IPS DF 6.9 (cell line): ENCODE measurements at regions not wholly inside any gene's neighbourhood (a gene's known extent, or its start where the extent isn't known, plus 50 kb on each side); places are given as distances from the start of the nearest gene placed in this dataset.

Source experiments
- DNase-seq: peaks from one replicate; pipeline ENCODE4 v3.0.0-alpha.2; 2013; ENCODE audit warnings: low read depth, low spot score
- H3K27ac ChIP-seq: one replicate; pipeline ENCODE4 v1.5.1; 2013; ENCODE audit warnings: low read length, control low read depth
- H3K27me3 ChIP-seq: 2 replicates; pipeline ENCODE4 v1.6.1; 2013; ENCODE audit warnings: mild to moderate bottlenecking, low read length; ENCODE audit not compliant: control insufficient read depth, insufficient read depth
- H3K36me3 ChIP-seq: 2 replicates; pipeline ENCODE4 v1.6.1; 2013; ENCODE audit warnings: low read length; ENCODE audit not compliant: control insufficient read depth, insufficient read depth
- H3K4me1 ChIP-seq: 2 replicates; pipeline ENCODE4 v1.6.1; 2013; ENCODE audit warnings: low read length; ENCODE audit not compliant: control insufficient read depth, insufficient read depth
- H3K4me3 ChIP-seq: 2 replicates; pipeline ENCODE4 v1.5.1; 2013; ENCODE audit warnings: mild to moderate bottlenecking, low read length
- H3K9me3 ChIP-seq: 2 replicates; pipeline ENCODE4 v1.6.1; 2013; ENCODE audit warnings: low read length, inconsistent platforms; ENCODE audit not compliant: control insufficient read depth, insufficient read depth
- whole genome bisulfite sequencing: extraction: QIAGEN DNeasy Blood & Tissue Kit; methylation state at CpG from one replicate; pipeline ENCODE4 v1.1.7; 2013; ENCODE audit warnings: mixed read lengths, missing lambda C conversion rate; ENCODE audit not compliant: insufficient read length, insufficient coverage; 5-methylcytosine and 5-hydroxymethylcytosine counted together

- Histone ChIP-seq H3K27ac (no peak overlapping the region), H3K36me3 (no peaks in the 10 kb centered on the region), H3K4me3 (no peak overlapping the region), H3K27me3 (no peaks in the 10 kb centered on the region), H3K9me3 (no peaks in the 10 kb centered on the region), H3K4me1 (0 out of 2 replicates have a peak, but pooled peaks cover 2% of the 10 kb centered on the region)
- no peak for DNase-seq
- WGBS: no CpG with 5 or more reads among the region's 13 CpGs
These were observed 118.2 kb upstream of the ERRFI1 start for GRCh38 chr1:8144323-8144722.

GRCh38 chr1:8142955-8143629 is 117.0 kb upstream of the ERRFI1 start:
- H3K27me3 ChIP-seq: no peaks in the 10 kb centered on the region
- WGBS: no CpG with 5 or more reads among the region's 7 CpGs
- no peak overlapping the region for H3K4me3 ChIP-seq
- H3K27ac ChIP-seq: no peak overlapping the region
- H3K9me3 ChIP-seq: no peaks in the 10 kb centered on the region
- H3K4me1 ChIP-seq: 0 out of 2 replicates have a peak, but pooled peaks cover 2% of the 10 kb centered on the region
- no peaks in the 10 kb centered on the region for H3K36me3 ChIP-seq
- DNase-seq: no peak

- Histone ChIP-seq H3K27ac (no peak overlapping the region), H3K4me3 (no peak overlapping the region)
These were observed 113.8 kb upstream of the ERRFI1 start for GRCh38 chr1:8139941-8140340.

GRCh38 chr1:8139383-8139782 is 113.3 kb upstream of the ERRFI1 start:
- WGBS: 100% methylated on average over 1 of the region's 6 CpGs
- Histone ChIP-seq H3K9me3 (no peaks in the 10 kb centered on the region), H3K4me1 (0 out of 2 replicates have a peak, but pooled peaks cover 2% of the 10 kb centered on the region), H3K36me3 (no peaks in the 10 kb centered on the region), H3K27ac (no peak overlapping the region), H3K4me3 (no peak overlapping the region), H3K27me3 (no peaks in the 10 kb centered on the region)
- no peak for DNase-seq

More at GRCh38 chr1:8139941-8140340, 113.8 kb upstream of the ERRFI1 start:
- Histone ChIP-seq H3K9me3 (no peaks in the 10 kb centered on the region), H3K4me1 (0 out of 2 replicates have a peak, but pooled peaks cover 2% of the 10 kb centered on the region), H3K36me3 (no peaks in the 10 kb centered on the region), H3K27me3 (no peaks in the 10 kb centered on the region)
- no CpG with 5 or more reads among the region's 11 CpGs for WGBS
- DNase-seq: no peak

- DNase-seq: no peak
- Histone ChIP-seq H3K27me3 (no peaks in the 10 kb centered on the region), H3K4me1 (0 out of 2 replicates have a peak, but pooled peaks cover 2% of the 10 kb centered on the region), H3K36me3 (no peaks in the 10 kb centered on the region), H3K27ac (no peak overlapping the region), H3K9me3 (no peaks in the 10 kb centered on the region), H3K4me3 (no peak overlapping the region)
- WGBS: no CpG with 5 or more reads among the region's 6 CpGs
These were observed 112.6 kb upstream of the ERRFI1 start for GRCh38 chr1:8138673-8139072.

- H3K27ac ChIP-seq: no peak overlapping the region
- no peaks in the 10 kb centered on the region for H3K27me3 ChIP-seq
- H3K9me3 ChIP-seq: no peaks in the 10 kb centered on the region
- WGBS: no CpG with 5 or more reads among the region's 13 CpGs
- 0 out of 2 replicates have a peak, but pooled peaks cover 2% of the 10 kb centered on the region for H3K4me1 ChIP-seq
- DNase-seq: no peak
- no peaks in the 10 kb centered on the region for H3K36me3 ChIP-seq
- H3K4me3 ChIP-seq: no peak overlapping the region
These were observed 111.6 kb upstream of the ERRFI1 start for GRCh38 chr1:8137481-8138244.

- no CpG with 5 or more reads among the region's 5 CpGs for whole genome bisulfite sequencing
- Histone ChIP-seq H3K4me1 (0 out of 2 replicates have a peak, but pooled peaks cover 2% of the 10 kb centered on the region), H3K27ac (no peak overlapping the region), H3K27me3 (no peaks in the 10 kb centered on the region), H3K36me3 (no peaks in the 10 kb centered on the region), H3K4me3 (no peak overlapping the region), H3K9me3 (no peaks in the 10 kb centered on the region)
- DNase-seq: no peak
These were observed 110.7 kb upstream of the ERRFI1 start for GRCh38 chr1:8136766-8137165.

- no peak for DNase-seq
- Histone ChIP-seq H3K4me3 (no peak overlapping the region), H3K27ac (no peak overlapping the region), H3K4me1 (0 out of 2 replicates have a peak, but pooled peaks cover 2% of the 10 kb centered on the region), H3K36me3 (no peaks in the 10 kb centered on the region), H3K27me3 (no peaks in the 10 kb centered on the region), H3K9me3 (no peaks in the 10 kb centered on the region)
- no CpG with 5 or more reads among the region's 7 CpGs for WGBS
These were observed 109.1 kb upstream of the ERRFI1 start for GRCh38 chr1:8135250-8135649.

- Histone ChIP-seq H3K36me3 (no peaks in the 10 kb centered on the region), H3K9me3 (no peaks in the 10 kb centered on the region), H3K4me3 (no peak overlapping the region), H3K4me1 (0 out of 2 replicates have a peak, but pooled peaks cover under 1% of the 10 kb centered on the region), H3K27ac (no peak overlapping the region), H3K27me3 (no peaks in the 10 kb centered on the region)
- no CpG with 5 or more reads among the region's 14 CpGs for WGBS
- DNase-seq: no peak
These were observed 108.6 kb upstream of the ERRFI1 start for GRCh38 chr1:8134546-8135235.

- Histone ChIP-seq H3K27me3 (no peaks in the 10 kb centered on the region), H3K4me1 (no peaks in the 10 kb centered on the region), H3K36me3 (no peaks in the 10 kb centered on the region), H3K9me3 (no peaks in the 10 kb centered on the region), H3K27ac (no peak overlapping the region), H3K4me3 (no peak overlapping the region)
- no CpG with 5 or more reads among the region's 4 CpGs for WGBS
- no peak for DNase-seq
These were observed 107.7 kb upstream of the ERRFI1 start for GRCh38 chr1:8133657-8134430.
